GM23338 (cell line): ENCODE measurements at regions not wholly inside any gene's neighbourhood (a gene's known extent, or its start where the extent isn't known, plus 50 kb on each side); places are given as distances from the start of the nearest gene placed in this dataset.

Experiments used
- ATAC-seq: fragments of 200-7000 bp; cut with Tn5 transposase; 3 replicates; pipeline ENCODE4 v1.9.1; 2020
- DNase-seq: peaks from one replicate; pipeline ENCODE4 v3.0.0-alpha.2; 2015; ENCODE audit warnings: low spot score
- H2AFZ ChIP-seq: fragments of 200-600 bp; sonication (generic); 2 replicates; pipeline ENCODE4 v1.8.0; 2016; ENCODE audit warnings: antibody characterized with exemption, mild to moderate bottlenecking, moderate library complexity
- H3F3A ChIP-seq: fragments of 200-600 bp; sonication (generic); replicated peaks from 2 replicates; pipeline ENCODE4 v1.8.0; 2017; ENCODE audit warnings: antibody characterized with exemption, mixed run types, low read depth
- H3K27ac ChIP-seq: fragments of 200-600 bp; sonication (generic); 2 replicates; pipeline ENCODE4 v1.6.1; 2016; ENCODE audit warnings: low read depth
- H3K27me3 ChIP-seq: fragments of 200-600 bp; sonication (generic); 2 replicates; pipeline ENCODE4 v1.8.0; 2016; ENCODE audit warnings: mild to moderate bottlenecking, mixed run types, moderate library complexity; ENCODE audit not compliant: insufficient read depth
- H3K36me3 ChIP-seq: fragments of 200-600 bp; sonication (generic); 2 replicates; pipeline ENCODE4 v1.8.0; 2016; ENCODE audit warnings: mild to moderate bottlenecking; ENCODE audit not compliant: insufficient read depth
- H3K4me1 ChIP-seq: fragments of 200-600 bp; sonication (generic); 2 replicates; pipeline ENCODE4 v1.8.0; 2016; ENCODE audit warnings: mild to moderate bottlenecking, moderate library complexity; ENCODE audit not compliant: insufficient read depth
- H3K4me2 ChIP-seq: fragments of 200-600 bp; sonication (generic); 2 replicates; pipeline ENCODE4 v1.7.1; 2017; ENCODE audit warnings: mixed run types
- H3K4me3 ChIP-seq: fragments of 200-600 bp; sonication (generic); 2 replicates; pipeline ENCODE4 v1.6.1; 2016; ENCODE audit warnings: mixed run types
- H3K79me2 ChIP-seq: fragments of 200-600 bp; sonication (generic); replicated peaks from 2 replicates; pipeline ENCODE4 v1.8.0; 2017; ENCODE audit warnings: mild to moderate bottlenecking; ENCODE audit not compliant: insufficient read depth
- H3K9me2 ChIP-seq: fragments of 200-600 bp; sonication (generic); 2 replicates; pipeline ENCODE4 v1.8.0; 2017; ENCODE audit not compliant: insufficient read depth
- H4K20me1 ChIP-seq: fragments of 200-600 bp; sonication (generic); replicated peaks from 2 replicates; pipeline ENCODE4 v1.8.0; 2017; ENCODE audit warnings: mild to moderate bottlenecking; ENCODE audit not compliant: insufficient read depth
- H3K27ac Mint-ChIP-seq: 2 replicates; pipeline ENCODE4 v1.8.0; 2020; ENCODE audit warnings: inconsistent platforms, mild to moderate bottlenecking, moderate library complexity, mixed read lengths
- H3K27me3 Mint-ChIP-seq: 3 replicates; pipeline ENCODE4 v1.8.0; 2022; ENCODE audit warnings: low read depth, mild to moderate bottlenecking, moderate library complexity, mixed read lengths, inconsistent platforms; ENCODE audit not compliant: insufficient read depth, poor library complexity
- H3K36me3 Mint-ChIP-seq: 3 replicates; pipeline ENCODE4 v1.8.0; 2021; ENCODE audit warnings: low read depth, mild to moderate bottlenecking, inconsistent platforms, moderate library complexity, mixed read lengths
- H3K4me1 Mint-ChIP-seq: 3 replicates; pipeline ENCODE4 v1.8.0; 2020; ENCODE audit warnings: mild to moderate bottlenecking, inconsistent platforms, mixed read lengths
- H3K4me3 Mint-ChIP-seq: 3 replicates; pipeline ENCODE4 v1.8.0; 2021; ENCODE audit warnings: moderate library complexity, mild to moderate bottlenecking, inconsistent platforms, mixed read lengths
- H3K9me3 Mint-ChIP-seq: 3 replicates; pipeline ENCODE4 v1.8.0; 2020; ENCODE audit warnings: moderate library complexity, mild to moderate bottlenecking, inconsistent platforms, mixed read lengths
- CREB1 ChIP-seq: fragments of 250-450 bp; sonication (Bioruptor Pico); IDR thresholded peaks from 2 replicates; pipeline ENCODE4 v1.5.0; 2020; ENCODE audit warnings: low read depth, mild to moderate bottlenecking, moderate library complexity
- CTCF ChIP-seq, 2 experiments: fragments of 200-600 bp in 1 of 2; sonication (generic) in 1 of 2; conservative IDR thresholded peaks; 2 replicates each; pipeline versions ENCODE4 v1.5.1 to v1.6.1; 2016 to 2017; ENCODE audit warnings: antibody characterized with exemption in 2 of 2, low read depth in 2 of 2, mild to moderate bottlenecking in 2 of 2, moderate library complexity in 1 of 2
- ETS1 ChIP-seq: IDR thresholded peaks from 2 replicates; pipeline ENCODE4 v1.6.1; 2016; ENCODE audit warnings: antibody characterized with exemption
- EZH2 ChIP-seq: fragments of 200-600 bp; sonication (generic); IDR thresholded peaks from one replicate; pipeline ENCODE4 v1.8.0; 2017; ENCODE audit warnings: antibody characterized with exemption, mild to moderate bottlenecking, low read depth; ENCODE audit not compliant: unreplicated experiment
- EZH2phosphoT487 ChIP-seq: fragments of 200-600 bp; sonication (generic); IDR thresholded peaks from one replicate; pipeline ENCODE4 v1.8.1; 2018; ENCODE audit warnings: antibody characterized with exemption; ENCODE audit not compliant: unreplicated experiment
- JUNB ChIP-seq: IDR thresholded peaks from one replicate; pipeline ENCODE4 v1.6.1; 2016; ENCODE audit warnings: antibody characterized with exemption; ENCODE audit not compliant: unreplicated experiment
- NANOG ChIP-seq: IDR thresholded peaks from 2 replicates; pipeline ENCODE4 v1.6.1; 2016; ENCODE audit warnings: antibody characterized with exemption, borderline replicate concordance
- POLR2AphosphoS5 ChIP-seq: IDR thresholded peaks from 2 replicates; pipeline ENCODE4 v1.6.1; 2016; ENCODE audit warnings: antibody characterized with exemption, low read depth
- REST ChIP-seq: IDR thresholded peaks from one replicate; pipeline ENCODE4 v1.6.1; 2018; ENCODE audit warnings: antibody characterized with exemption; ENCODE audit not compliant: unreplicated experiment
- STAT1 ChIP-seq: IDR thresholded peaks from one replicate; pipeline ENCODE4 v1.6.1; 2016; ENCODE audit warnings: antibody characterized with exemption; ENCODE audit not compliant: unreplicated experiment
- ZNF114 ChIP-seq: fragments of 250-450 bp; sonication (Bioruptor Pico); IDR thresholded peaks from 2 replicates; pipeline ENCODE4 v1.5.0; 2020; ENCODE audit warnings: mild to moderate bottlenecking, moderate library complexity
- ZNF331 ChIP-seq: fragments of 250-450 bp; sonication (Bioruptor Pico); IDR thresholded peaks from 2 replicates; pipeline ENCODE4 v1.5.0; 2020; ENCODE audit warnings: low read depth, mild to moderate bottlenecking, moderate library complexity
- ZNF462 ChIP-seq: fragments of 250-450 bp; sonication (Bioruptor Pico); IDR thresholded peaks from 2 replicates; pipeline ENCODE4 v1.5.0; 2020; ENCODE audit warnings: mild to moderate bottlenecking, moderate library complexity

- no peak overlapping the region for H3K4me2 ChIP-seq
- no peak overlapping the region for H3K4me3 Mint-ChIP-seq
- ATAC-seq (peak; percentile 24; the same call in 2 of the 3 replicates), DNase-seq (no peak)
- peaks cover 9% of the 10 kb centered on the region for H3K36me3 ChIP-seq
- peaks cover 23% of the 10 kb centered on the region for H3K4me1 Mint-ChIP-seq
- H2AFZ ChIP-seq, result no peak overlapping the region
- peaks cover 2% of the 10 kb centered on the region for H3K27me3 Mint-ChIP-seq
- H3F3A ChIP-seq, result no peaks in the 10 kb centered on the region
- H3K36me3 Mint-ChIP-seq, result peaks cover 16% of the 10 kb centered on the region; the same call in 2 of the 3 replicates
- 0 out of 2 replicates have a peak overlapping the region, but pooled peaks have one; percentile 26 for H3K27ac ChIP-seq
- H3K9me3 Mint-ChIP-seq, result no peaks in the 10 kb centered on the region
- no peaks in the 10 kb centered on the region for H4K20me1 ChIP-seq
- H3K4me3 ChIP-seq, result no peak overlapping the region
- peak overlapping the region; percentile 28 for H3K27ac Mint-ChIP-seq
- H3K4me1 ChIP-seq, result peaks cover 15% of the 10 kb centered on the region
- no peaks in the 10 kb centered on the region for H3K9me2 ChIP-seq
- no peaks in the 10 kb centered on the region for H3K27me3 ChIP-seq
- TF ChIP-seq JUNB (no peak), CTCF (conservative IDR thresholded peaks at IDR 0.05; ENCODE audit: low read depth in 2 of 2) (no peak), ZNF462 (CRISPR knock-in tag) (no peak), ZNF331 (no peak), CREB1 (no peak), ZNF114 (CRISPR knock-in tag) (no peak), EZH2phosphoT487 (no peak), STAT1 (no peak), EZH2 (no peak), REST (no peak), POLR2AphosphoS5 (no peak), ETS1 (no peak), NANOG (no peak)
- H3K79me2 ChIP-seq, result no peaks in the 10 kb centered on the region
Measured at GRCh38 chr18:35912332-35912731, 60.1 kb upstream of the RMP24 start.
